ENCODE measurements at regions not wholly inside any gene's neighbourhood (a gene's known extent, or its start where the extent isn't known, plus 50 kb on each side); places are given as distances from the start of the nearest gene placed in this dataset.

DNA sequence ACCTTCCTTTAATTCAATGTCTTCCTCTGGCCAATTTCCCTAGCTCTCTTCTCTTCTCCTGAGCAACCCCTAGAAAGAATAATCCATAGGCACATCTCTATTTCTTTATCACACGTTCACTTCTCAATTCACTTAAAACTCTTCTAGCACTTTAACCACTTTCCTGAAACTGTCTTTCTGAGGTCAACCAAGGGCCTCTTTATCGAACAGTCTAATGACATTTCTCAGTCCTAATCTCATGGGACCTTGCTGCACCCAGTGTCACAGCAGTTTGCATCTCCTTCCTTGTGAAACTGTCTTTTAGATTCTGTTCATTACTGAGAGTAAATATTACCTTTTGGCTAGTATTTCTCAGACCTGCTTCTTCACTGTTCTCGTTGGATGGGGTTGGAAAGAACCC, 285.3 kb upstream of the RASGEF1B start:
- no peak overlapping the region for H3K4me2 ChIP-seq (replicated peaks; ENCODE audit: extremely low read depth, low read length, poor library complexity, severe bottlenecking)
- 42% methylated on average over 1 of the region's 3 CpGs for WGBS (ENCODE audit: insufficient coverage)
- Mint-ChIP-seq H3K9me3 (no peaks in the 10 kb centered on the region), H3K4me3 (no peak overlapping the region), H3K36me3 (no peaks in the 10 kb centered on the region), H3K27me3 (ENCODE audit: low read depth in 3 of 3) (no peaks in the 10 kb centered on the region), H3K4me1 (peaks cover 11% of the 10 kb centered on the region), H3K27ac (no peak overlapping the region)
- H3K27ac ChIP-seq (ENCODE audit: low read depth in 1 of 2, low read length in 2 of 2), result no peak overlapping the region
- no peaks in the 10 kb centered on the region for H3K36me3 ChIP-seq (replicated peaks in 1 of 2; ENCODE audit: control insufficient read depth in 1 of 2, insufficient read depth in 2 of 2, low read length in 2 of 2)
- H3K79me2 ChIP-seq (ENCODE audit: insufficient read depth, low read length), result no peaks in the 10 kb centered on the region
- H4K20me1 ChIP-seq (ENCODE audit: insufficient read depth, low read length), result no peaks in the 10 kb centered on the region
- H3K9me3 ChIP-seq (replicated peaks in 1 of 2; ENCODE audit: control insufficient read depth in 1 of 2, insufficient read depth in 1 of 2, low read length in 2 of 2), result no peaks in the 10 kb centered on the region
- TF ChIP-seq, protein P1, sequence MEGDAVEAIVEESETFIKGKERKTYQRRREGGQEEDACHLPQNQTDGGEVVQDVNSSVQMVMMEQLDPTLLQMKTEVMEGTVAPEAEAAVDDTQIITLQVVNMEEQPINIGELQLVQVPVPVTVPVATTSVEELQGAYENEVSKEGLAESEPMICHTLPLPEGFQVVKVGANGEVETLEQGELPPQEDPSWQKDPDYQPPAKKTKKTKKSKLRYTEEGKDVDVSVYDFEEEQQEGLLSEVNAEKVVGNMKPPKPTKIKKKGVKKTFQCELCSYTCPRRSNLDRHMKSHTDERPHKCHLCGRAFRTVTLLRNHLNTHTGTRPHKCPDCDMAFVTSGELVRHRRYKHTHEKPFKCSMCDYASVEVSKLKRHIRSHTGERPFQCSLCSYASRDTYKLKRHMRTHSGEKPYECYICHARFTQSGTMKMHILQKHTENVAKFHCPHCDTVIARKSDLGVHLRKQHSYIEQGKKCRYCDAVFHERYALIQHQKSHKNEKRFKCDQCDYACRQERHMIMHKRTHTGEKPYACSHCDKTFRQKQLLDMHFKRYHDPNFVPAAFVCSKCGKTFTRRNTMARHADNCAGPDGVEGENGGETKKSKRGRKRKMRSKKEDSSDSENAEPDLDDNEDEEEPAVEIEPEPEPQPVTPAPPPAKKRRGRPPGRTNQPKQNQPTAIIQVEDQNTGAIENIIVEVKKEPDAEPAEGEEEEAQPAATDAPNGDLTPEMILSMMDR (IDR thresholded peaks at IDR 0.05), result no peak
- DNase-seq, result no peak
- intact Hi-C loops (cut with micrococcal nuclease), result no loop called here
- no peak overlapping the region for H3K9ac ChIP-seq (ENCODE audit: insufficient read depth, low read length, poor library complexity, severe bottlenecking)
- H3K4me1 ChIP-seq (ENCODE audit: control insufficient read depth in 1 of 2, insufficient read depth in 2 of 2, low read length in 2 of 2), result peaks cover 4 to 10% of the 10 kb centered on the region in 2 donors
- no peak overlapping the region for H3K4me3 ChIP-seq (replicated peaks in 1 of 3; ENCODE audit: low read depth in 2 of 3, low read length in 3 of 3)
- no peak overlapping the region for H2AFZ ChIP-seq (ENCODE audit: insufficient read depth, low read depth, low read length, poor library complexity, severe bottlenecking)
- H3K27me3 ChIP-seq (ENCODE audit: control insufficient read depth in 2 of 2, insufficient read depth in 2 of 2, low read length in 2 of 2), result no peaks in the 10 kb centered on the region

DNA sequence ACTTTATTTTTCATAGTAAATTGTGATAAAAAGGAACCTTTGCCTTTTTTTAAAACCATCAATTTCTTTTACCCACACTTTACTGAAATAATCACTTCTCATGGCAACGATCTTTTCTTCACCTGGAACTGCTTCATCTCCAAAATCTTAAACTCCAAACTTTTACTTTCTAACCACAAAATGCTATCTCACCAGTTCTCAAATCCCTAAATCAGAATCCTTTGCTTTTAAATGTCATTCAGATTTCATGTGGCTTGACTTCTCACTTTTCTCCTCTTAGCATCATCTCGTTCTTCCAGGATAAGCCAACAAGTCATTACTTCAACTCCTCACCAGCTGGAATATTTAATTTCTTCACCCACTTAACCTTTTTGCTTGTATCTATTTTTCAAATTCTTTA, 284.3 kb upstream of the RASGEF1B start:
- intact Hi-C loops (cut with micrococcal nuclease), result no loop called here
- Mint-ChIP-seq H3K9me3 (no peaks in the 10 kb centered on the region), H3K27ac (no peak overlapping the region), H3K36me3 (no peaks in the 10 kb centered on the region), H3K27me3 (ENCODE audit: low read depth in 3 of 3) (no peaks in the 10 kb centered on the region), H3K4me3 (no peak overlapping the region), H3K4me1 (peaks cover 11% of the 10 kb centered on the region)
- no peaks in the 10 kb centered on the region for H4K20me1 ChIP-seq (ENCODE audit: insufficient read depth, low read length)
- no peak for DNase-seq
- no peaks in the 10 kb centered on the region for H3K36me3 ChIP-seq (replicated peaks in 1 of 2; ENCODE audit: control insufficient read depth in 1 of 2, insufficient read depth in 2 of 2, low read length in 2 of 2)
- H3K27me3 ChIP-seq (ENCODE audit: control insufficient read depth in 2 of 2, insufficient read depth in 2 of 2, low read length in 2 of 2), result no peaks in the 10 kb centered on the region
- 11% methylated on average over 1 of the region's 2 CpGs for WGBS (ENCODE audit: insufficient coverage)
- H3K4me1 ChIP-seq (ENCODE audit: control insufficient read depth in 1 of 2, insufficient read depth in 2 of 2, low read length in 2 of 2), result peaks cover 4 to 10% of the 10 kb centered on the region in 2 donors
- TF ChIP-seq, protein P1 (IDR thresholded peaks at IDR 0.05), result no peak
- no peak overlapping the region for H2AFZ ChIP-seq (ENCODE audit: insufficient read depth, low read depth, low read length, poor library complexity, severe bottlenecking)
- H3K9ac ChIP-seq (ENCODE audit: insufficient read depth, low read length, poor library complexity, severe bottlenecking), result no peak overlapping the region
- H3K79me2 ChIP-seq (ENCODE audit: insufficient read depth, low read length), result no peaks in the 10 kb centered on the region
- no peak overlapping the region for H3K4me3 ChIP-seq (replicated peaks in 1 of 3; ENCODE audit: low read depth in 2 of 3, low read length in 3 of 3)
- no peak overlapping the region for H3K27ac ChIP-seq (ENCODE audit: low read depth in 1 of 2, low read length in 2 of 2)
- H3K9me3 ChIP-seq (replicated peaks in 1 of 2; ENCODE audit: control insufficient read depth in 1 of 2, insufficient read depth in 1 of 2, low read length in 2 of 2), result no peaks in the 10 kb centered on the region
- H3K4me2 ChIP-seq (replicated peaks; ENCODE audit: extremely low read depth, low read length, poor library complexity, severe bottlenecking), result no peak overlapping the region

All from CD14-positive monocyte (primary cell).